ENCODE measurements at regions not wholly inside any gene's neighbourhood (a gene's known extent, or its start where the extent isn't known, plus 50 kb on each side); places are given as distances from the start of the nearest gene placed in this dataset.

DNA sequence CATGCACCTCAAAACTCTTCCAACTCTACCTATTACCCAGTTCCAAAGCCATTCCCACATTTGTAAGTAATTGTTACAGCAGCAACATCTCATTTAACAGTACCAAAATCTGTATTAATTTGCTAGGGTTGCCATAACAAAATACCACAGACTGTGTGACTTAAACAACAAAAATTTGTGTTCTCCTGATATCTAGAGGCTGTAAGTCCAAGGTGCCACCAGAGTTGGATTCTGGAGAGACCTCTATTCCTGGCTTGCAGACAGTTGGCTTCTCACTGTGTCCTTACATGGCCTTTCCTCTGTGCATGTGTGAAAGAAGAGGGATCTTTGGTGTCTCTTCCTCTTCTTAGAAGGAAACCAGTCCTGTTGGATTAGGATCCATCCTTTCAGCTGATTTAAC lies 203.8 kb upstream of the PIK3R1 start:
- no peak for TF ChIP-seq EZH2 (IDR thresholded peaks at IDR 0.05)
- TF ChIP-seq, protein P1, sequence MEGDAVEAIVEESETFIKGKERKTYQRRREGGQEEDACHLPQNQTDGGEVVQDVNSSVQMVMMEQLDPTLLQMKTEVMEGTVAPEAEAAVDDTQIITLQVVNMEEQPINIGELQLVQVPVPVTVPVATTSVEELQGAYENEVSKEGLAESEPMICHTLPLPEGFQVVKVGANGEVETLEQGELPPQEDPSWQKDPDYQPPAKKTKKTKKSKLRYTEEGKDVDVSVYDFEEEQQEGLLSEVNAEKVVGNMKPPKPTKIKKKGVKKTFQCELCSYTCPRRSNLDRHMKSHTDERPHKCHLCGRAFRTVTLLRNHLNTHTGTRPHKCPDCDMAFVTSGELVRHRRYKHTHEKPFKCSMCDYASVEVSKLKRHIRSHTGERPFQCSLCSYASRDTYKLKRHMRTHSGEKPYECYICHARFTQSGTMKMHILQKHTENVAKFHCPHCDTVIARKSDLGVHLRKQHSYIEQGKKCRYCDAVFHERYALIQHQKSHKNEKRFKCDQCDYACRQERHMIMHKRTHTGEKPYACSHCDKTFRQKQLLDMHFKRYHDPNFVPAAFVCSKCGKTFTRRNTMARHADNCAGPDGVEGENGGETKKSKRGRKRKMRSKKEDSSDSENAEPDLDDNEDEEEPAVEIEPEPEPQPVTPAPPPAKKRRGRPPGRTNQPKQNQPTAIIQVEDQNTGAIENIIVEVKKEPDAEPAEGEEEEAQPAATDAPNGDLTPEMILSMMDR (IDR thresholded peaks at IDR 0.05), result no peak
- TF ChIP-seq EZH2phosphoT487 (IDR thresholded peaks at IDR 0.05), result no peak

All from neural progenitor cell (in vitro differentiated cells).